Stimulated activated CD4-positive, alpha-beta T cell treated with anti-CD3 and anti-CD28 coated beads, Interleukin-12 subunit alpha, Interleukin-12 subunit beta, amount 100 ng/mL, for 24 hours (primary cell): ENCODE measurements at regions not wholly inside any gene's neighbourhood (a gene's known extent, or its start where the extent isn't known, plus 50 kb on each side); places are given as distances from the start of the nearest gene placed in this dataset.
"Not testable (repeated sequence)": the region's sequence is repeated elsewhere in the genome, so short reads cannot be mapped to it uniquely, and the experiment has no call there.

Source experiments
- DNase-seq, 2 experiments: peaks; one replicate each; pipeline ENCODE4 v3.0.0-alpha.2; 2020; ENCODE audit warnings: low read depth in 2 of 2

DNA sequence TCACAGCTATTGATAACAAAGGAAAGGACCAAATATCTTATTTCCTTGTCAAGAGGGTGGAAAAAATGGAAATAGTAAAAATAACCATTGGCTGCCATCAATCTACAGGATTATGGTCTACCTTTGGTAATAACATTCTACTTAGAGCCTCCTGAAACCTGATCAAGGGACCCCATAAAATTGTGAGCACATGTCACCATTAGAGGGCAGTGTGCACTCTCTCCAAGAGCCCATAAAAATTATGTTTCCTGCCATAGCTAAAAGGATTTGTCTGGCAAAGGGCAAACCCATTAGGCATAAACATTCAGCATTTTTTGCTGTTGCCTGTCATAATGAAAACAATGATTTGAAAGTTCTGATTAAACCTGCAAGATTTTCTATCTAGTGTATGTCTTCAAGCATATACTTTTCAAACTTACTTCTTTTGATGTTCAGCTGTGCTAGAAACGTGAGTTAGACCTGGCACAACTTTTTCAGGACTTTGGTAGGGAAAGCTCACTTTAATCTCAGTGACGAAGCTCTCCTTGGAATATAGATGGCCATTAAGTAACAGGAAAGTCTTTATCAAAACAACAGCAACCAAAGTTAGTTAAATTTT lies 120.7 kb upstream of the ZFP64 start:
- DNase-seq, result peak; percentile 17 to 32

DNA sequence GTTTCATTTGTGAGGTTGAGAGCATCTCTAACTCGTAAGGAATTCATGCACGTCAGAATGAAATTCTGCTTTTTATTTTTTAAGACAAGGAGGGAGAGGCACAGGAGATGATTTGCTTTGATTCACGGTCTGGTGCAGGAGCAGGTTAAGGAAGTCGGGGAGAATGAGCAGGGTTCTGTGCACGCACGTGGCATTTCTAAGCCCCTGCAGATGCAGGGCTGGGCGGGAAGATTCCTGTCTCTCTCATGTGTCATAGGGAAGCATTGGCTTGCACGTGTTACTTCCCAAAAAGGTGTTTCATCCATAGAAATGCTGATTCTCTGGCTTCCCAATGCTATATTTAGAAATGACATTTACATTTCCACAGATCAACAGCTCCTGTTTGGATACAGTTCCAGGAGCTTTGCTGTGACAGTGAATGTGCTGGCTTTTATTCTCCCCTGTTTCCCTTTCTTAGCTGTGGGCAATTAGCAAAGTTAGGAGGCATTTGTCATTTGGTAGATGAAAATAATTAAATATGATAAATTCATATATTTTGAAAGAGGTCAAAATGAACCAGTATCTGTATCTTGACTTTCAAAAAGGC lies 119.7 kb upstream of the ZFP64 start:
- DNase-seq, result no peak

DNA sequence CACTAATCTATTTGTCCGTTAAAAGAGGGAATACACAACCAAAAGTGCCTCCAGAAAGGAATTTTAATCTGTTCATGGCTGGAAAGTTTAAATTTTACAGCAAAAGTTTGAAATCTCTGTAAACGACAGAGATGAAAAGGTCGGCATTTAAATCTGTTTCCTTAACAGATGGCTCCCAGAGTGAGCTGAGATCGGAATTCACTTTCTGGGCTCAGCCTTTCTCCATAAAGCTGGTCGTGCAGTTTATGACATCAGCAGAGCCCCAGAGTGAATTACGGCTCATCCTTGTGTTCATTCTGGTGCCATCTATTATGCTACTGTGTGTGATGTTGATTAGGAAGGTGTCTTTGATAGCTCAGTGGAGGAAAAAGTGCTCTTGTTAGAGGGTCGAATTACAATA lies 117.6 kb upstream of the ZFP64 start:
- DNase-seq, result no peak

DNA sequence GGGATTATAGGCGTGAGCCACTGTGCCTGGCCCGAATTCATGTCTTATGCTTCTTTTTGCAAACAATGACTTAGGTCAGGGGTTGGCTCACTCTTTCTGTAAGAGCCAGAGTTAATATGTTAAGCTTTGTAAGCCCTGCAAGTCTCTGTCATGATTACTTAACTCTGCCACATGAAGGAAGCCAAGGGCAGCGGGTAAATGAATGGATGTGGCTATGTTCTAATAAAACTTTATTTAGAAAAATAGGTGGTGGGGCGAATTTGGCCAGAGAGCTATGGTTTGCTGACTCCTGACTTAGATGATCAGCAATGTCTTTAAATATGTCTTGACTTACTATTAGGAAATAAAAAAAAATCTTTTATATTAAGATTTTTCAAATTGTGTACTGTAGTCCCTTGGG lies 114.9 kb upstream of the ZFP64 start:
- no peak for DNase-seq

DNA sequence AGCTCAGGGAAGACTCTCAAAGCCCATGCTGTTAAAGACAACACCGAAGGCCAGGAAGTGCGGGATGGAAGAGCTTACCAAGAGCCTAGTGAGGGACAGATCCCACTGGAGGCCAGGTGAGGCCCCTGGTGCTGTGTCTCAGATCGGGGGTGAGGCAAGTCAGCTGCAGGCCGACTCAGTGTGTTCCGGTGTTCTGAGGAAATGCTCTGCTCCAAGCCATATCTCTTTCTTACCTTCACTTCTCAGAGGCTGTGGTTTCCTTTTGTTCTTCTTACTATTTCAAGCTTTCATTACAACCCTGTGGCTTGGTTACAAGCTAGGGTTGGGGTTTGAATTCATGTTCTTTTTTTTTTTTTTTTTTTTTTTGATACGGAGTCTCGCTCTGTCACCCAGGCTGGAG lies 114.3 kb upstream of the ZFP64 start:
- peak in 1 of 2 experiments; percentile 19 for DNase-seq

DNA sequence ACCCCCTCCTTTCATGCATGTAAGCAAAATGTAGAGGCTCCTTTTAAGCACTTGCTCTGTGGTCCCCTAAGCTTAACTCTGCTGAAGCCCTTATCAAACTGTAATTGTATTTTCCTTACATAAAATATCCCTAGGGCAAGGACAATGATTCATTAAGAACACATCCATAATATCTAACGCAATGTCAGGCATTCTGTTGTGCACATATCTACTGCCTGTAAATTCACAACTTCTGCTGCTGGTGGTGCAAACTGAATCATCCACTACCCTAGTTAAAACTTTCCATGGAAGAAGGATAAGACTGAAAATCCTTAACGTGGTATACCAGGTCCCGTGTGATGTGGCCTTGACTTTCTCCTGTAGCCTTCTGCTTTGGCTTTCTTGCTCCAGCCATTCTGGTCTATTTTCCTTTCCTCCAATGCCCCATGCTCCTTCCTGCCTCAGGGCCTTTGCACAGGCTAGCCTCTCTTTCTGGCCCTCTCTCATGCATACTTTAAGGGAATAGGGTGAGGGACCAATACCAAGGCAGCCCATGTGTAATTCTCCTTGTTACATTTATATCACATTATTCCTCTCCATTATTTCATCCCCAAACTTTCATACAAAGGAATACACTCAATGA lies 113.6 kb upstream of the ZFP64 start:
- no peak for DNase-seq

DNA sequence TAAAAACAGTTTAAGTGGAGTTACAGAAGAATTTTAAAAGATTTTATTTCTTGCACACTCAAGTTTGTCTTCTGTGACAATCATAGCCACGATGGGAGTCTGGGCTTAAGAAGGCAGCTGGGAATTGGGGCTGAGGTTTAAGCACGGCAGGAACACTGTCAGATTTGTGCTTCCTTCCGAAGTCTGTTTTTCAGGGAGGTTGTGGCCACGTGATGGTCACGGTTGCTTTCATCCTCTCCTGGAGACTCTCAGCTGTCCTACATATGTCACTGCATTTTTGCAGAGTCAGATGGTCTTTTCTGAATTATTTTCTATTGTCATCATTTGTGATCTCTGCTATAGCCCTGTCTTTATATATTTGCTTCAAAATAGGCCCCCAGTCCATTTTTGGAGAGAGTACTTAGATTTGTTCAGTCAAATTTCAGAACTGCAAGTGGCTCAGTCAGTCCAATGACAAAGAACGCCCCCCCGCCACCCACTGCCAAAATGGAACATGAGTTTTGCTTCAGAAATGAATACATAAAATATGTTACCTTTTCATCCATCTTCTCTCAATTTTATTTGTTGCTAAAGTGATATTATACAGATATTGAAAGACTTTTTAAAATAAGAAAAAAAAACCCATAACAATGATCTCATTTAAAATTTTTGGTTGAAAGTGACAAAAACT lies 111.8 kb upstream of the ZFP64 start:
- DNase-seq, result peak in 1 of 2 experiments; percentile 33

DNA sequence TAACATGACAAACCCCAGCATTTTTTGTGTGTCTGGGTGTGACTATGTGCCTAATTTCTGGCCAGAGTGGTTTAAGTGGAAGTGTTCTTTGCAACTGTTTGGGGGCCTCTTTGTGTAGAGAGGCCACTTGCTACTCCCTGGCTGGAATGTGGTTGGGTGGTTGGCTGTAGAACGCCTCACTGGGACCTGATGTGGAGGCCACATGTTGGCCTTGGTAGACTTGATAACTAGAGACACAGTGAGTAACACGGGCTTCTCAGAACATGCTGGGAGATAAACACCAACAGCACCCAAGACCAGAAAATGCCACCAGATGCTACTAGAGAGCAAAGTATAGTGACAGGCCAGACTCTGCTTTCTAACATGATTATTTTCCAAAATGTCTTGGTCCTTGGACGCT lies 111.2 kb upstream of the ZFP64 start:
- no peak for DNase-seq

DNA sequence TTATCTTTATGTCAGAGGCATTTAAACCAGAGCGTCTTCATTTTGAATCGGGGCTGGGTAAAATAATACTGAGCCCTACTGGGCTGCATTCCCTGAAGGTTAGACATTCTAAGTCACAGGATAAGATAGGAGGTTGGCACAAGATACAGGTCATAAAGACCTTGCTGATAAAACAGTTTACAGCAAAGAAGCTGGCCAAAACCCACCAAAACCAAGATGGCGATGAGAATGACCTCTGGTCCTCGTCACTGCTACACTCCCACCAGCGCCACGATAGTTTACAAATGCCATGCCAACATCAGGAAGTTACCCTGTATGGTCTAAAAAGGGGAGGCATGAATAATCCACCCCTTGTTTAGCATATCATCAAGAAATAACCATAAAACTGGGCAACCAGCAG lies 110.5 kb upstream of the ZFP64 start:
- DNase-seq, result not testable (repeated sequence)

DNA sequence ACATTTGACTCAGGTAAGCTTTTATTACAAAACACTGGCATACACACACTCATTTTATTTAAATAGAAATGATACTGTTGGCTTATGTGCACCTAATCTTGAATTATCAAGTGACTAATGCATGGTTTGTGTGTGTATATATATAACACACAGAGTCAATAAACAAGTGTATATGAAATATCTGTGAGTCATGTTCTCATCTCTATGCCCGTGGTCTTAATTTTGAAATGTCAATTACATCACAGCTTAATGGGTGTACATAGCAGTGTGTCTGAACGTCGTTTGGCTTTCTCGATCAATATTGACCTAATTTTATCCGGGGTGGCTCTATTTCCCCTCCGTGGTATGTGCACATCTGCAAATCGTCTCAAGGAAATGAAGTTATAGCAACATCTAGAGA lies 104.0 kb upstream of the ZFP64 start:
- no peak for DNase-seq

DNA sequence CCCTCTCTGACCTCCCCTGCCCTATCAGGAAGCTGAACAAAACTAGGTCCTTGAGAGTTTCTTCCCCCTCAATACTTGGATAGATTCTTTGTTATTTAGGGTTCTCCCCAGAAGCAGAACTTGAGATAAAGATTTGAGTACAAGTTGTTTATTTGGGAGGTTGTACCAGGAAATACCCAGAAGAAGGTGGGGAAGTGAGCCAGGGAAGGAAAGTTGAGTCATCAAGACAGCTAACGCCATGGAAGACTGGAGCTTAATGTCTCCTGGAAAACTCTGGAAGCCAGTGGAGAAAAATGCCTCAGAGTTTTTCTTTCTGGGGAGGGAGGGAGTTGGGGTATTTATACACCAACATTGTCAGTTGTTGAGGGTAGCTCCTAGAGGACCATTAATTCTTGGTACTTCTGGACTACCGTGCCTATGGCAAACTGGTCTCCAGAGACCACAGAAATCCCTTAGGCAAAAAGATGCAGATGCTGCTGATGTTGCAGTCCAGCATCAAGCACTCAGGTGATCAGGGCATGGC lies 102.6 kb upstream of the ZFP64 start:
- DNase-seq, result no peak

DNA sequence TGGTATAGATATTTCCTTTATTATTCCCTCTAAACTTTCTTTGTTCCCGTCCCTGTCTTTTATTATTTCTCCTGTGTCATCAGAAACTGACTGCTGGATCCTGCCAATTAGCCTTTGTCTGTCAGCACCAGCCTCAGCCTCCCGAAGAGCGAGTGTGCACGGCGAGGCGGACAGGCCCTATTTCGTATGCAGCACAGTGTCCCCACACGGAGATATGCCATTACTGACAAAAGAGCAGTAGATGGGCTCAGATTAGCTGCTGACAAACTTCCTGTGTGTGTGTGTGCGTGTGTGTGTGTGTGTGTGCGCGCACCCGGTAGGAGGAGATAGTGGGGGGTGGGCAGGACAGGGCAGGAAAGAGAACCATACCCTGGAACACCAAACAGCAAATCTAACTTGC lies 99.5 kb upstream of the ZFP64 start:
- no peak for DNase-seq

DNA sequence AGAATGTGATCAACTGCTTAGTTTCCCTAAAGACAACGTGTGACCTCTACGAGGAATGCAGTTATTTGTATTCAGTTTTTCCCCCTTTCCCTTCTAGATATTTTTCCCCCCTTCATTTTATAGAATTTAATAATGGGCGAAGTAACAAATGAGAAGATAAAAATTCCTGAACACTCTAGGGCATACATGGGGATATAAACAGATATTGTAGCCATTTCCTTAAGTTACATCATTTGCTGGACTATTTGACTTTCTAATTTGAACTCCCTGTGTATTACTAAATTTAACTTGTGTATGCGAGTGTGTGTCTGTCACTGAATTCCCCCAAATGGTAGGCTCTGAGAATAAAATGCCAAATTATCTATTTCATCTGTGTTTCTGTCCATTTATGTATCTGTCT lies 99.0 kb upstream of the ZFP64 start:
- DNase-seq, result no peak

DNA sequence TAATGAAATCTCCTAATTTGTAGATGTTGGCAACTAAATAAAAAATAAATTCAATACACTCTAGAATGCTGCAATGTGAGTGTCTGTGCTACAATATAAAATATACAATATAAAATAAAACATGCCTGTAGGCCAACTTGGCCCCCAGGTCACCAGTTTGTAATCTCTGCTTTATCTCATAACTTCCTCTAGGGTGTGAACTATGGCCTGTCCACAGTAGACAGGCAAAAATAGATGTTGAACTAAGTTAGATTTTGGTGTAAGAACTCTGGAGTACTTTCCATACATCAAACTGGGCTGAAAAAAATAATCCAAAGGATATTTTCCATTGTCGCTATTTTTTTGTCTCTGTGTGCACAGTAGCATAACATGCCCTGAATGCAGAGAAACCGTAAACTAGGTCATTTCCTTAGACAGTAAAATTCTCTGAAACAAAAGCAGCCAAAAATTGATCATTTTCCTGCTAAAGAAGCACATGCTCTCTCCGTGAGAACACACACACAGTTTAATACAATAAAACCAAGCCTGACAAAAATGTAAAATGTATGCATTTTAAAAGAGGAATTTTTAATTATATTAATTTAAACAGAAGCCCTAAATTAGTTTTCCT lies 98.5 kb upstream of the ZFP64 start:
- DNase-seq, result no peak

DNA sequence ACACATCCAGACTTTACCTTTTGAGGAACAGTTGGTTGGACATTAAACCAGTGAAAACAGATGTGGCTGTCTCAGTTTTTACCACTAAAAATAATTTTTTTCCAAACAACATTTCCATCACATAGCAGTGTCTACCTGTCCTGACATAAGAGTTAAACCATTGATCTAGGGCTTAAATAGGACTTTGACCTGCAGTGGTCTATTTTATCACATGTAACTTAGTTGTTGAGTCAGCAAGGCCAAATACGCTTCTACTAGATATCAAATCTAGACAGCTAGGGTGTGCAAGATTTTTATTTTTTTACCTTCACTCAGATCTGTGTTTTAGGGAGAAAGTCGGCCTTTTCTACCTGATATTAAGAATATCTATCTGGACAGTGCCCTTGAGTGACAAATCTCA lies 88.8 kb upstream of the ZFP64 start:
- no peak for DNase-seq

DNA sequence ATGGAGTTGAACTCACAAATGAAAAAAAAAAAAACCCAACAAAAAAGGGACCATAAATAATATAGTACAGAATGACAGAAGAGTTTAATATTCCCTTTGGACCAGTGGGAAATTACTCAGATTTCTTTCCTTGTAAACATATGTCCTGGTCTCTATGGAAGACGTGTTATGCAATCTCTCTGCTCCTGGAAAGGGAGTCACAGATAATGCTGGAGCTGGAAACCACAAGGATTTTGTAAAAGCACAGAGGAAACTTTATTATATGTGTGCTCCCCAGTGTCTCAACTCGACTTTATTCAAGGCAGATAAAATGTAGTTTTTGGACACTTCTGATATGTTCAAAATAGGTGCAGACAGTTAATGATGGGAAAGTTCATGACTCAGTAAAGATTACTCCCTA lies 88.1 kb upstream of the ZFP64 start:
- DNase-seq, result no peak

DNA sequence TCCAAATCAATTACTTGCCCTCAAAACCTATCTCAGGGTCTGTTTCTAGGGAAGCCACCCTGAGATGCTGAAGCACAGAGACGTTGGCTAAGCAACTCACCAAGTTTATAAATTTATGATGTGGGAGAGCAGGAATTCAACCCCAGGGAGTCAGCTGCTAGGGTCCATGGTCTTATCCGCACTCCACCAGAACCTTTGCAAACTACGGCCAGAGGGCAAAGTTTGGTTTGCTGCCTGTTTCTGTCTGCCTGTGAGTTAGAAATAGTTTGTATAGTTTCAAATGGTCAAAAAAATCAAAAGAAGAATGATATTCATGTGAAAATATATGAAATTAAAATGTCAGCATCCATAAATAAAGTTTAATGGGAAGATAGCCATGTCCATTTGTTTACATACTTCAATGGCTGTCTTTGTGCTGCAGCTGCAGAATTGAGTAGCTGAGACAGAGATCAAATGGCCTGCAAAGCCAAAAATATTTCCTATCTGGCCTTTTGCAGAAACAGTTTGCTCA lies 83.7 kb upstream of the ZFP64 start:
- DNase-seq, result no peak

DNA sequence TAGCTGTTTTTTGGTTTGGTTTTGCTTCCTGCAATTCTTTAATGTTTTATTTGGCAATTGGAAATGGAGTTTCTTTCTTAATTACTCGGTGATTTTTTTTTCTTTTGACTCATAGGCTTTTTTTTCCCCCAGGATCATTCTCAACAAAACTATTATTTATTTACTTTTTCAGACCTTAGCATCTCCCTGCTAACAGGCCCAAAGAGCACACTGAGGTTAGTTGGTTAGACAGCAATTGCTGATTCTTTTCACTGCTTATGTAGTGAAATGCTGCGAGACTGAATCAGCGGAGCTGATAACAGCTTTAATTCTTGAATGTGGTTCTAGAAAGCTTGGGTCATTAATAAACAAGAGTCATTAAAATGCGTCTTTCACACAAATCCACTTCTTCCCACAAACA lies 79.1 kb upstream of the ZFP64 start:
- no peak for DNase-seq

DNA sequence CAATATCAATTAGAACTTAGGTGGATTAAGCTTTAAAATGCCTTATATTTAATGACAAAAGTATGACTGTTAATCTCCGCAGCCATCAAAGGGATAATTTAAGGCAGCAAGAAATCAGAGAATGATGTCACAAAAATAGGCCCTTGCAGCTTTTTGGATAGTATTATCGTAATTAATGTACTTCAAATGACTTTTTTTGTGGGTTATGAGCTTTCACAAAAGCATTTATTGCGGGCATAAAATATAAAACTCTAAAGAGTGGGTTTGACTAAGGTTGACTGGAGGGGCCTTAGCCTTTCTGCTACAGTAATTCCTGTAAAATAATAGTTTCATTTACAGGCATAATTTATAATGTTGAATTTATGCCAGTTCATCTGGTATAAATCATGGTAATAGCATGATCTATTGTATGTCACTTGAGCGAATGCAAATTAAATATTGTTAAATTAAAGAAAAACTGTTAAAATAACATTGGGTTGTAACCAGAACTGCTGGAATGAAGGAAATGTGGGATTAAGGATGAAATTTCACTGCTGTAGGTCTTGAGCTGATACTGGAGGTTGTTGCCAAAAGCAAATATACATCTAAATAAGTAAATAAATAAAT lies 78.5 kb upstream of the ZFP64 start:
- DNase-seq, result no peak

DNA sequence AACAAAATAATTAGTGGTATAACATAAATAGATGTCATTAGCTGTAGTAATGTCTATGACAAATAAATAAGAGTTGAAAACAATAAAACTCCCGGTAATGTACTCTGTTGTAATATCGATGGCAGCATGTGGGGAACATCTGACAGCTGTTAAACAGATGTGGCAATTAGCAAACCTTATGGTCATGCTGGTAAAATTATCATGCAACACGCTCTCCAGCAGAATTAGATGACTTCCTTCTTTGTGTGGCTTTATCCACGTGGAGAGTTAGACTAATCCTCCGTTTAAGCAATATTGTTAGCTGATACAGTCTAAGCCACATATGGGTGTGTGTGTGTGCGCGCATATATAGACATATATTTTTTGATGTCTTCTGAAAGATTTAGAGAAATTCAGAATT lies 77.7 kb upstream of the ZFP64 start:
- DNase-seq, result no peak

DNA sequence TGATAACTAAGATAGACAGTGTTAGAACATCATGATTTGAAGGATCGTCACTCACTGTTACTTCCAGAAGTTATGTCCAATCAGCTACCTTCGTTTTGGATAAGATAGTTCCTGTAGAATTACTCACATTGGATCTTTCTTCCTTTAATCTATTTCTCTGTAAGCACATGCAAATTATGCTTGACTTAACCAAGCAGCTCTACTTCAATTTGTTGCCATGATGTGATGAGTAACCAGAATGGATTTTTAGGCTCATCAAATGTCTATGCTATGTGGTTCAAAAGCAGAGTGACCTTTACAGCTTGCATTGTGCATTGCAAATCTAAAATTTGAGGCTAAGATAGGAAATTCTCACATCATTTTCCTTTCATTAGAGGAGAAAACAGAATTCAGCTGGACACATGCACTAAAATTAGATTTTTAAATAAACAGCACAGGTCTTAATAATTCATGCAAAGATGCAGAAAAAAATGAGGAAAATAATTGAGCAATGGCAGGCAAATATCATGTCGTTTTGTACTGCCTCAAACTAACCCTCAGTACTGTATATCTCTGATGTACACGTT lies 76.7 kb upstream of the ZFP64 start:
- no peak for DNase-seq

DNA sequence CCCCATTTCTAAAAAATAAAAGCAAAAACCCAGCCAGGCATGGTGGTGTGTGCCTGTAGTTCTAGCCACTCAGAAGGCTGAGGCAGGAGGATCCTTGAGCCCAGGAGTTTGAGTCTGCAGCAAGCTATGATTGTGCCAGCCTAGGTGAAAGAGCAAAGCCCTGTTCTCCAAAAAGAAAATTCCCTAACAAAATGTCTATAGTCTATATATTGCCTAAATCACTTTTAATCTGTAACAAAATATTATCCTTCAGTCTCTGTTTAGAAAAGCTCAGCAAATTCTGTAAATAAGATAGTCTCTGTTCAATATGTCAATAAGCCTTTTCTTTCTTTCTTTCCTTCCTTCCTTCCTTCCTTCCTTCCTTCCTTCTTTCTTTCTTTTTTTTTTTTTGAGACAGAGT lies 75.8 kb upstream of the ZFP64 start:
- no peak for DNase-seq
